ENCODE measurements at regions not wholly inside any gene's neighbourhood (a gene's known extent, or its start where the extent isn't known, plus 50 kb on each side); places are given as distances from the start of the nearest gene placed in this dataset.

DNA sequence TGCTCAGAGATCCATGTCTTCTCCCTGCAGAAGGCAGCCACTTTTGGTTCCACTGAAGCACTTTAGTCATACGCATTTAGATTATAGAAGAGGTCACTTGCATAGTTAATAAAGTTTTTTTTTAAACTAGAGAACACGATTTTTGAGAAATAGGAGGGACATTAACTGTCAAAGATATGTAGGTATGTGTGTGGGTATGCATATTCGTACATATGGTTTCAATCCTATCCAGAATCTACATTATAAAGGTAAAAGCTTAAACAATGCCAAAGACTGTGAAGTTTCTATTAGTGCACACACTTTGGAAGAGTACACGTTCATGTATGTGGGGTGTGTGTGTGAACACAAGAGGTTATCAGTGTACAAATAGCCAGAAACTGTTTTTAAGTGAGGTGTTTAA is 103.2 kb downstream of the BTBD3 start:
- DNase-seq (ENCODE audit: low read depth in 1 of 2, low spot score in 1 of 2), result no peak
- TF ChIP-seq, protein P1, sequence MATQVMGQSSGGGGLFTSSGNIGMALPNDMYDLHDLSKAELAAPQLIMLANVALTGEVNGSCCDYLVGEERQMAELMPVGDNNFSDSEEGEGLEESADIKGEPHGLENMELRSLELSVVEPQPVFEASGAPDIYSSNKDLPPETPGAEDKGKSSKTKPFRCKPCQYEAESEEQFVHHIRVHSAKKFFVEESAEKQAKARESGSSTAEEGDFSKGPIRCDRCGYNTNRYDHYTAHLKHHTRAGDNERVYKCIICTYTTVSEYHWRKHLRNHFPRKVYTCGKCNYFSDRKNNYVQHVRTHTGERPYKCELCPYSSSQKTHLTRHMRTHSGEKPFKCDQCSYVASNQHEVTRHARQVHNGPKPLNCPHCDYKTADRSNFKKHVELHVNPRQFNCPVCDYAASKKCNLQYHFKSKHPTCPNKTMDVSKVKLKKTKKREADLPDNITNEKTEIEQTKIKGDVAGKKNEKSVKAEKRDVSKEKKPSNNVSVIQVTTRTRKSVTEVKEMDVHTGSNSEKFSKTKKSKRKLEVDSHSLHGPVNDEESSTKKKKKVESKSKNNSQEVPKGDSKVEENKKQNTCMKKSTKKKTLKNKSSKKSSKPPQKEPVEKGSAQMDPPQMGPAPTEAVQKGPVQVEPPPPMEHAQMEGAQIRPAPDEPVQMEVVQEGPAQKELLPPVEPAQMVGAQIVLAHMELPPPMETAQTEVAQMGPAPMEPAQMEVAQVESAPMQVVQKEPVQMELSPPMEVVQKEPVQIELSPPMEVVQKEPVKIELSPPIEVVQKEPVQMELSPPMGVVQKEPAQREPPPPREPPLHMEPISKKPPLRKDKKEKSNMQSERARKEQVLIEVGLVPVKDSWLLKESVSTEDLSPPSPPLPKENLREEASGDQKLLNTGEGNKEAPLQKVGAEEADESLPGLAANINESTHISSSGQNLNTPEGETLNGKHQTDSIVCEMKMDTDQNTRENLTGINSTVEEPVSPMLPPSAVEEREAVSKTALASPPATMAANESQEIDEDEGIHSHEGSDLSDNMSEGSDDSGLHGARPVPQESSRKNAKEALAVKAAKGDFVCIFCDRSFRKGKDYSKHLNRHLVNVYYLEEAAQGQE (IDR thresholded peaks at IDR 0.05; ENCODE audit: insufficient replicate concordance, low read depth), result no peak
- no peak for TF ChIP-seq GABPA (IDR thresholded peaks at IDR 0.05; ENCODE audit: low read depth)
- no peak for TF ChIP-seq SPI1 (IDR thresholded peaks at IDR 0.05; ENCODE audit: borderline replicate concordance, low read depth)
- TF ChIP-seq, protein P2, sequence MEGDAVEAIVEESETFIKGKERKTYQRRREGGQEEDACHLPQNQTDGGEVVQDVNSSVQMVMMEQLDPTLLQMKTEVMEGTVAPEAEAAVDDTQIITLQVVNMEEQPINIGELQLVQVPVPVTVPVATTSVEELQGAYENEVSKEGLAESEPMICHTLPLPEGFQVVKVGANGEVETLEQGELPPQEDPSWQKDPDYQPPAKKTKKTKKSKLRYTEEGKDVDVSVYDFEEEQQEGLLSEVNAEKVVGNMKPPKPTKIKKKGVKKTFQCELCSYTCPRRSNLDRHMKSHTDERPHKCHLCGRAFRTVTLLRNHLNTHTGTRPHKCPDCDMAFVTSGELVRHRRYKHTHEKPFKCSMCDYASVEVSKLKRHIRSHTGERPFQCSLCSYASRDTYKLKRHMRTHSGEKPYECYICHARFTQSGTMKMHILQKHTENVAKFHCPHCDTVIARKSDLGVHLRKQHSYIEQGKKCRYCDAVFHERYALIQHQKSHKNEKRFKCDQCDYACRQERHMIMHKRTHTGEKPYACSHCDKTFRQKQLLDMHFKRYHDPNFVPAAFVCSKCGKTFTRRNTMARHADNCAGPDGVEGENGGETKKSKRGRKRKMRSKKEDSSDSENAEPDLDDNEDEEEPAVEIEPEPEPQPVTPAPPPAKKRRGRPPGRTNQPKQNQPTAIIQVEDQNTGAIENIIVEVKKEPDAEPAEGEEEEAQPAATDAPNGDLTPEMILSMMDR (IDR thresholded peaks at IDR 0.05; ENCODE audit: insufficient read depth, low read length), result no peak
- TF ChIP-seq POLR2AphosphoS5 (IDR thresholded peaks at IDR 0.05; ENCODE audit: low read depth), result no peak
- Histone ChIP-seq H3K27me3 (ENCODE audit: insufficient read depth, poor library complexity, severe bottlenecking) (peaks cover 2% of the 10 kb centered on the region), H3K27ac (replicated peaks) (no peak overlapping the region), H3K4me3 (replicated peaks; ENCODE audit: insufficient read depth, low read length) (no peak overlapping the region)

DNA sequence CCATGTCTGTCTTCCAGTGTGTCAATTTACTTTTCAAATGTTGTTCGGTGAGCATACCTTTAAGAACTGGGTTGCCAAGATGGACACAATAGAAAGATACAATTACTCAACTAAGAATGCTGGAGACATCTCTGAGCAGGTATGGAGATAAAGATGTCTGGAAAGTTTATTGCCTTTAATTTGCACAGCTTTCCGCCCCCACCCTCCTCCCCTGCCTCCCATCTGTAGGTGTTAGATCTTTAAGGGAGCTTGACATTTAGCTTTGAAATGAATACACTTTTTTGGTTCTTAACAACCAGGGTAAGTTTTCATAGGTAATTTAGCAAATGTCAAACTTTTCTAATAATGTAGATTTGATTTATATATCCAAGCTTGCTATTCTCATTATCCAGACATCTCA is 104.4 kb downstream of the BTBD3 start:
- TF ChIP-seq, protein P2 (IDR thresholded peaks at IDR 0.05; ENCODE audit: insufficient read depth, low read length), result no peak
- TF ChIP-seq POLR2AphosphoS5 (IDR thresholded peaks at IDR 0.05; ENCODE audit: low read depth) (no peak), SPI1 (IDR thresholded peaks at IDR 0.05; ENCODE audit: borderline replicate concordance, low read depth) (no peak), GABPA (IDR thresholded peaks at IDR 0.05; ENCODE audit: low read depth) (no peak)
- TF ChIP-seq, protein P1 (IDR thresholded peaks at IDR 0.05; ENCODE audit: insufficient replicate concordance, low read depth), result no peak
- DNase-seq (ENCODE audit: low read depth in 1 of 2, low spot score in 1 of 2), result no peak
- Histone ChIP-seq H3K4me3 (replicated peaks; ENCODE audit: insufficient read depth, low read length) (no peak overlapping the region), H3K27me3 (ENCODE audit: insufficient read depth, poor library complexity, severe bottlenecking) (peaks cover 2% of the 10 kb centered on the region), H3K27ac (replicated peaks) (no peak overlapping the region)

DNA sequence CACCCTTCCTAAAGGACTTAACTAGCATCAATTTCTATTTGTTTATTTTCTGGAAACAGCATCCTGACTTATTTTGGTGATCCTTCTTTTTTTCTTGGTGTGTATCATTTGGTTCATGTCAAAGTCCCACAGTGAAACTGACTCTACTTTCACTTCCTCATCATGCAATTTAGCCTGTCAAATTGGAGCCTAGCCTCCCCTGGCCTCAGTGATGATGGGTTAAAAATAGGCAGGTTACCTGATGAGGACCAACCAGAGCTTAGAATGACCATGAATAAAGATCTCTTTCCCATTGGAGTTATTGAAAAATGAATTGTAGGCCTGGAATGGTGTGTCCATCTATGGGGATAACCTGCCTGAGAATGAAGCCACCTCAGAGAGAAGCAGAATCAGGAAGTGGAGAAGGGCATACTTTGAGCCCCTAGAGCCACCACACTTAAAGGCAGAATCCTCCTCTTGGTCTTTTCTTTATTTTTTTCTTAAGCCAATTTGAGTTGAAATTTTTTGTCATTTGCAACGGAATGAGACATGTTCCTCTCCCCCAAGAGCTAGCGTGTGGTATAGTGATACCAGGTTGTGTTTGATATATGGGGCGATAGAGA is 105.6 kb downstream of the BTBD3 start:
- Histone ChIP-seq H3K4me3 (replicated peaks; ENCODE audit: insufficient read depth, low read length) (no peak overlapping the region), H3K27ac (replicated peaks) (no peak overlapping the region), H3K27me3 (ENCODE audit: insufficient read depth, poor library complexity, severe bottlenecking) (peaks cover 2% of the 10 kb centered on the region)
- no peak for TF ChIP-seq SPI1 (IDR thresholded peaks at IDR 0.05; ENCODE audit: borderline replicate concordance, low read depth)
- TF ChIP-seq, protein P1 (IDR thresholded peaks at IDR 0.05; ENCODE audit: insufficient replicate concordance, low read depth), result no peak
- no peak for TF ChIP-seq POLR2AphosphoS5 (IDR thresholded peaks at IDR 0.05; ENCODE audit: low read depth)
- TF ChIP-seq, protein P2 (IDR thresholded peaks at IDR 0.05; ENCODE audit: insufficient read depth, low read length), result no peak
- TF ChIP-seq GABPA (IDR thresholded peaks at IDR 0.05; ENCODE audit: low read depth), result no peak
- DNase-seq (ENCODE audit: low read depth in 1 of 2, low spot score in 1 of 2), result peak in 1 of 2 experiments; percentile 15

All from HL-60 (cell line).